ENCODE measurements at regions not wholly inside any gene's neighbourhood (a gene's known extent, or its start where the extent isn't known, plus 50 kb on each side); places are given as distances from the start of the nearest gene placed in this dataset.

GRCh38 chr5:165903835-165904234, 2387.6 kb upstream of the WWC1 start:
- Histone ChIP-seq H3K4me3 (ENCODE audit: control extremely low read depth in 1 of 5, extremely low read depth in 1 of 5, insufficient read depth in 1 of 5, low read depth in 2 of 5, low read length in 4 of 5) (no peak overlapping the region), H3K9me3 (ENCODE audit: control extremely low read depth in 1 of 3, control insufficient read depth in 2 of 3, insufficient read depth in 1 of 3, low read length in 2 of 3) (peaks cover 0 to 2% (median 0%) of the 10 kb centered on the region in 3 donors), H3K9ac (ENCODE audit: low read length) (no peak overlapping the region), H3K79me2 (ENCODE audit: control insufficient read depth, insufficient read depth, low read length) (no peaks in the 10 kb centered on the region), H3K27me3 (replicated peaks in 1 of 4; ENCODE audit: control extremely low read depth in 1 of 4, control insufficient read depth in 3 of 4, insufficient read depth in 4 of 4, low read length in 3 of 4) (no peaks in the 10 kb centered on the region), H2AFZ (ENCODE audit: insufficient read depth, low read depth, low read length, poor library complexity, severe bottlenecking) (no peak overlapping the region), H4K20me1 (ENCODE audit: control insufficient read depth, insufficient read depth, low read length, poor library complexity, severe bottlenecking) (no peaks in the 10 kb centered on the region), H3K4me1 (ENCODE audit: control insufficient read depth in 2 of 2, insufficient read depth in 2 of 2, low read length in 2 of 2) (no peaks in the 10 kb centered on the region), H3K4me2 (replicated peaks; ENCODE audit: low read depth, low read length, poor library complexity, severe bottlenecking) (no peak overlapping the region), H3K36me3 (replicated peaks in 1 of 2; ENCODE audit: control extremely low read depth in 1 of 2, control insufficient read depth in 1 of 2, extremely low read depth in 1 of 2, insufficient read depth in 2 of 2, low read length in 1 of 2) (no peaks in the 10 kb centered on the region), H3K27ac (ENCODE audit: low read length in 2 of 2) (no peak overlapping the region)
- 80% methylated on average over 1 of the region's 1 CpG for WGBS (ENCODE audit: insufficient coverage)
- DNase-seq (no peak), ATAC-seq (ENCODE audit: low read depth) (no peak)
- H3K27me3 Mint-ChIP-seq: no peaks in the 10 kb centered on the region
- H3K9me3 Mint-ChIP-seq (ENCODE audit: insufficient read depth): peaks cover 2% of the 10 kb centered on the region
- CTCF ChIA-PET: no interaction called here
- no peak overlapping the region for H3K27ac Mint-ChIP-seq
- POLR2A ChIA-PET: no interaction called here
- TF ChIP-seq CTCF (IDR thresholded peaks at IDR 0.05) (no peak), EZH2 (IDR thresholded peaks at IDR 0.05; ENCODE audit: borderline replicate concordance, insufficient read depth, low read depth, low read length, poor library complexity, severe bottlenecking) (no peak)
- H3K4me3 Mint-ChIP-seq: no peak overlapping the region
- intact Hi-C loops (cut with micrococcal nuclease): no loop called here
- H3K4me1 Mint-ChIP-seq: no peaks in the 10 kb centered on the region

GRCh38 chr5:165906871-165907270, 2384.6 kb upstream of the WWC1 start:
- ATAC-seq (ENCODE audit: low read depth): no peak
- Histone ChIP-seq H3K9ac (ENCODE audit: low read length) (no peak overlapping the region), H3K27me3 (replicated peaks in 1 of 4; ENCODE audit: control extremely low read depth in 1 of 4, control insufficient read depth in 3 of 4, insufficient read depth in 4 of 4, low read length in 3 of 4) (no peaks in the 10 kb centered on the region), H4K20me1 (ENCODE audit: control insufficient read depth, insufficient read depth, low read length, poor library complexity, severe bottlenecking) (no peaks in the 10 kb centered on the region), H3K27ac (ENCODE audit: low read length in 2 of 2) (no peak overlapping the region), H3K9me3 (ENCODE audit: control extremely low read depth in 1 of 3, control insufficient read depth in 2 of 3, insufficient read depth in 1 of 3, low read length in 2 of 3) (no peaks in the 10 kb centered on the region), H3K36me3 (replicated peaks in 1 of 2; ENCODE audit: control extremely low read depth in 1 of 2, control insufficient read depth in 1 of 2, extremely low read depth in 1 of 2, insufficient read depth in 2 of 2, low read length in 1 of 2) (no peaks in the 10 kb centered on the region), H3K79me2 (ENCODE audit: control insufficient read depth, insufficient read depth, low read length) (no peaks in the 10 kb centered on the region), H3K4me1 (ENCODE audit: control insufficient read depth in 2 of 2, insufficient read depth in 2 of 2, low read length in 2 of 2) (no peaks in the 10 kb centered on the region), H3K4me3 (ENCODE audit: control extremely low read depth in 1 of 5, extremely low read depth in 1 of 5, insufficient read depth in 1 of 5, low read depth in 2 of 5, low read length in 4 of 5) (no peak overlapping the region), H2AFZ (ENCODE audit: insufficient read depth, low read depth, low read length, poor library complexity, severe bottlenecking) (no peak overlapping the region), H3K4me2 (replicated peaks; ENCODE audit: low read depth, low read length, poor library complexity, severe bottlenecking) (no peak overlapping the region)
- Mint-ChIP-seq H3K9me3 (ENCODE audit: insufficient read depth) (peaks cover 10% of the 10 kb centered on the region), H3K4me3 (no peak overlapping the region), H3K27me3 (no peaks in the 10 kb centered on the region), H3K27ac (no peak overlapping the region), H3K4me1 (no peaks in the 10 kb centered on the region)
- intact Hi-C loops (cut with micrococcal nuclease): no loop called here
- no peak for DNase-seq
- POLR2A ChIA-PET: no interaction called here
- CTCF ChIA-PET: no interaction called here
- TF ChIP-seq EZH2 (IDR thresholded peaks at IDR 0.05; ENCODE audit: borderline replicate concordance, insufficient read depth, low read depth, low read length, poor library complexity, severe bottlenecking) (no peak), CTCF (IDR thresholded peaks at IDR 0.05) (no peak)
